K562 (cell line): ENCODE measurements at regions not wholly inside any gene's neighbourhood (a gene's known extent, or its start where the extent isn't known, plus 50 kb on each side); places are given as distances from the start of the nearest gene placed in this dataset.

ENCODE experiments used
- ATAC-seq: fragments of 200-7000 bp; cut with Tn5 transposase; 3 replicates; pipeline ENCODE4 v1.9.1; 2020; ENCODE audit warnings: moderate library complexity
- BruUV-seq: library from RNA; stranded (reverse); fragments of 400-500 nt; replicated peaks from 2 replicates; lab custom pipeline; 2021; lab: Mats Ljungman, UMichigan
- CTCF ChIA-PET: fragments of 300-600 bp; formaldehyde crosslinking; extraction: SDS; loops from one replicate; lab custom pipeline; 2021; ENCODE audit warnings: low intra/inter-chr PET ratio; lab: Yijun Ruan, JAX
- POLR2A ChIA-PET: fragments of 300-600, 350-650 bp; sonication (Branson Sonifier 250); formaldehyde crosslinking; extraction: SDS; loops from one replicate; lab custom pipeline; 2021; ENCODE audit warnings: antibody characterized with exemption, inconsistent platforms; lab: Yijun Ruan, JAX
- DNase-seq, 4 experiments: peaks; one replicate each; pipeline versions ENCODE4 v3.0.0 to v3.0.0-alpha.2; 2011 to 2018; ENCODE audit warnings: low spot score in 3 of 4, mixed read lengths in 3 of 4; ENCODE audit errors: extremely low read depth in 1 of 4
- FAIRE-seq: peaks from 2 replicates; lab custom pipeline; 2011; peaks lifted over from hg19 to GRCh38; lab: Jason Lieb, UNC
- H2AFZ ChIP-seq: 2 replicates; pipeline ENCODE4 v1.6.0; 2011; ENCODE audit warnings: low read depth, low read length, control low read depth, inconsistent platforms
- H3K27ac ChIP-seq: fragments of 200-600 bp; 3 replicates; pipeline ENCODE4 v1.8.0; 2011; ENCODE audit warnings: low read depth, mild to moderate bottlenecking, control low read depth, inconsistent platforms, low read length, moderate library complexity, mixed read lengths; ENCODE audit errors: extremely low read depth
- H3K27me3 ChIP-seq, 2 experiments: fragments of 300-600 bp in 1 of 2; 2 replicates in 1 of 2; 3 replicates in 1 of 2; pipeline versions ENCODE4 v1.6.0 to v1.8.0; 2011; ENCODE audit warnings: inconsistent platforms in 2 of 2, low read length in 2 of 2, mild to moderate bottlenecking in 1 of 2, mixed read lengths in 1 of 2, moderate library complexity in 1 of 2; ENCODE audit not compliant: control insufficient read depth in 2 of 2, insufficient read depth in 2 of 2
- H3K36me3 ChIP-seq: fragments of 300-600 bp; 3 replicates; pipeline ENCODE4 v1.8.0; 2011; ENCODE audit warnings: mild to moderate bottlenecking, low read length, inconsistent platforms; ENCODE audit not compliant: control insufficient read depth, insufficient read depth
- H3K4me1 ChIP-seq, 2 experiments: fragments of 200-600 bp in 1 of 2; replicated peaks in 1 of 2; 2 replicates in 1 of 2; 3 replicates in 1 of 2; pipeline versions ENCODE4 v1.5.1 to v1.8.0; 2011; ENCODE audit warnings: inconsistent platforms in 2 of 2, low read length in 2 of 2, mild to moderate bottlenecking in 1 of 2, mixed read lengths in 1 of 2, moderate library complexity in 1 of 2; ENCODE audit not compliant: control insufficient read depth in 2 of 2, insufficient read depth in 2 of 2
- H3K4me2 ChIP-seq: 2 replicates; pipeline ENCODE4 v1.6.1; 2011; ENCODE audit warnings: low read length, control low read depth, inconsistent platforms, mixed read lengths; ENCODE audit not compliant: insufficient read depth
- H3K4me3 ChIP-seq: fragments of 200-600 bp; sonication (generic), shearing (Covaris generic); 2 replicates; pipeline ENCODE4 v1.5.1; 2016; ENCODE audit warnings: control low read depth, inconsistent platforms
- H3K79me2 ChIP-seq: fragments of 200-600 bp; 3 replicates; pipeline ENCODE4 v1.8.0; 2011; ENCODE audit warnings: low read length, inconsistent platforms; ENCODE audit not compliant: control insufficient read depth, insufficient read depth
- H3K9ac ChIP-seq, 2 experiments: 2 replicates each; pipeline versions ENCODE4 v1.6.0 to v1.6.1; 2011; ENCODE audit warnings: low read depth in 2 of 2, low read length in 2 of 2, control low read depth in 1 of 2, inconsistent platforms in 1 of 2, mild to moderate bottlenecking in 1 of 2, mixed read lengths in 1 of 2; ENCODE audit not compliant: insufficient read depth in 1 of 2
- H3K9me1 ChIP-seq: one replicate; pipeline ENCODE4 v1.6.0; 2011; ENCODE audit warnings: inconsistent platforms, mild to moderate bottlenecking, low read length, moderate library complexity; ENCODE audit not compliant: control insufficient read depth, insufficient read depth
- H3K9me3 ChIP-seq: replicated peaks from 2 replicates; pipeline ENCODE4 v1.5.1; 2011; ENCODE audit warnings: low read depth, low read length, inconsistent platforms; ENCODE audit not compliant: control insufficient read depth, insufficient read depth
- H4K20me1 ChIP-seq: replicated peaks from 2 replicates; pipeline ENCODE4 v1.6.1; 2011; ENCODE audit warnings: low read length, inconsistent platforms, mixed read lengths; ENCODE audit not compliant: control insufficient read depth, insufficient read depth
- ARID4B ChIP-seq: sonication (generic); formaldehyde crosslinking; IDR thresholded peaks from 2 replicates; pipeline ENCODE4 v1.8.0; 2022; ENCODE audit warnings: mild to moderate bottlenecking, missing genetic modification reagents
- ATF4 ChIP-seq: fragments of 450-650 bp; formaldehyde crosslinking; IDR thresholded peaks from 2 replicates; pipeline ENCODE4 v1.4.0; 2022; ENCODE audit warnings: mild to moderate bottlenecking, moderate library complexity
- CBX1 ChIP-seq: sonication (generic); IDR thresholded peaks from 2 replicates; pipeline ENCODE4 v1.6.1; 2016; ENCODE audit warnings: antibody characterized with exemption, low read depth, mild to moderate bottlenecking
- CHD1 ChIP-seq: fragments of 200-600 bp; sonication (generic); IDR thresholded peaks from one replicate; pipeline ENCODE4 v1.6.1; 2012; ENCODE audit warnings: mild to moderate bottlenecking, moderate library complexity, low read length, inconsistent platforms
- DIDO1 ChIP-seq: fragments of 450-650 bp; IDR thresholded peaks from 2 replicates; pipeline ENCODE4 v1.6.1; 2016; ENCODE audit warnings: low read depth, missing biosample characterization, missing genetic modification characterization
- E2F3 ChIP-seq: fragments of 250-450 bp; sonication (Bioruptor Pico); IDR thresholded peaks from 2 replicates; pipeline ENCODE4 v1.4.0; 2020; ENCODE audit warnings: mild to moderate bottlenecking
- EZH2 ChIP-seq: IDR thresholded peaks from 2 replicates; pipeline ENCODE4 v1.6.1; 2012; ENCODE audit warnings: low read depth, mild to moderate bottlenecking, inconsistent platforms, low read length, borderline replicate concordance
- HMG20A ChIP-seq: fragments of 450-650 bp; formaldehyde crosslinking; conservative IDR thresholded peaks from 2 replicates; pipeline ENCODE4 v1.4.0; 2020; ENCODE audit warnings: mild to moderate bottlenecking, mixed read lengths
- MTF1 ChIP-seq: fragments of 250-450 bp; sonication (Bioruptor Pico); IDR thresholded peaks from 2 replicates; pipeline ENCODE4 v1.9.0; 2021; ENCODE audit warnings: moderate library complexity, mild to moderate bottlenecking, inconsistent platforms, borderline replicate concordance
- NUFIP1 ChIP-seq: fragments of 450-650 bp; IDR thresholded peaks from 2 replicates; pipeline ENCODE4 v1.6.1; 2018; ENCODE audit not compliant: partially characterized antibody
- TAF1 ChIP-seq: IDR thresholded peaks from 2 replicates; pipeline ENCODE4 v1.6.1; 2011; ENCODE audit warnings: mild to moderate bottlenecking, low read length, moderate library complexity; ENCODE audit not compliant: insufficient read depth, control insufficient read depth, severe bottlenecking; ENCODE audit errors: extremely low read depth
- ZNF76 ChIP-seq: fragments of 250-450 bp; sonication (Bioruptor Pico); IDR thresholded peaks from 2 replicates; pipeline ENCODE4 v1.4.0; 2020; ENCODE audit warnings: mild to moderate bottlenecking, moderate library complexity, borderline replicate concordance
- ZNF778 ChIP-seq: fragments of 450-650 bp; formaldehyde crosslinking; IDR thresholded peaks from 2 replicates; pipeline ENCODE4 v1.4.0; 2020; ENCODE audit warnings: mild to moderate bottlenecking, moderate library complexity
- ZSCAN32 ChIP-seq: fragments of 450-650 bp; formaldehyde crosslinking; IDR thresholded peaks from 2 replicates; pipeline ENCODE4 v1.4.0; 2020; ENCODE audit warnings: mild to moderate bottlenecking, moderate library complexity
- WGBS: fragments of 100-300 bp; shearing (Covaris generic); methylation state at CpG from one replicate; pipeline ENCODE4 v1.1.6; 2016; ENCODE audit warnings: low coverage, mixed read lengths; ENCODE audit not compliant: insufficient coverage; ENCODE audit errors: missing lambda C conversion rate; 5-methylcytosine and 5-hydroxymethylcytosine counted together
- in situ Hi-C: fragments of 300-500 bp; cut with MboI; formaldehyde crosslinking; loops from 4 replicates; pipeline ENCODE4 v1.15.0; 2018; ENCODE audit warnings: inconsistent platforms, mixed read lengths
- intact Hi-C: fragments of 100-400 bp; cut with micrococcal nuclease; formaldehyde crosslinking; loops from 2 replicates; pipeline ENCODE4 v1.14.2; 2022

GRCh38 chr17:71188811-71189492 is 931.9 kb upstream of the SOX9 start:
- no peaks in the 10 kb centered on the region for H3K9me1 ChIP-seq
- no peak overlapping the region for H3K9ac ChIP-seq
- H3K36me3 ChIP-seq = no peaks in the 10 kb centered on the region
- H3K27ac ChIP-seq = no peak overlapping the region
- H2AFZ ChIP-seq = no peak overlapping the region
- H3K4me1 ChIP-seq = no peaks in the 10 kb centered on the region
- in situ Hi-C loops (no loop called here), intact Hi-C loops (no loop called here)
- H3K4me2 ChIP-seq = no peak overlapping the region
- BruUV-seq = no TSS peak
- 0% methylated on average over 2 of the region's 2 CpGs for WGBS
- no peak overlapping the region for H3K4me3 ChIP-seq
- no peaks in the 10 kb centered on the region for H3K79me2 ChIP-seq
- ATAC-seq (no peak), FAIRE-seq (no peak), DNase-seq (no peak)
- H3K9me3 ChIP-seq = peaks cover 3% of the 10 kb centered on the region; the same call in 1 of the 2 replicates
- TF ChIP-seq CBX1 (no peak), E2F3 (CRISPR knock-in tag) (no peak), CHD1 (no peak), ARID4B (CRISPR knock-in tag) (no peak), DIDO1 (tag) (no peak), MTF1 (no peak), ATF4 (no peak), ZNF76 (CRISPR knock-in tag) (no peak), ZNF778 (CRISPR knock-in tag) (no peak), EZH2 (no peak), TAF1 (no peak), HMG20A (CRISPR knock-in tag) (no peak), NUFIP1 (no peak), ZSCAN32 (CRISPR knock-in tag) (no peak)
- no peaks in the 10 kb centered on the region for H3K27me3 ChIP-seq
- ChIA-PET POLR2A (no interaction called here), CTCF (no interaction called here)
- H4K20me1 ChIP-seq = no peaks in the 10 kb centered on the region
